GM12864 (cell line): ENCODE measurements at regions not wholly inside any gene's neighbourhood (a gene's known extent, or its start where the extent isn't known, plus 50 kb on each side); places are given as distances from the start of the nearest gene placed in this dataset.

Source experiments
- DNase-seq: peaks from one replicate; pipeline ENCODE4 v3.0.0-alpha.2; 2011; ENCODE audit warnings: low read depth
- H3K4me3 ChIP-seq: 2 replicates; pipeline ENCODE4 v1.5.1; 2011; ENCODE audit warnings: mild to moderate bottlenecking, low read depth, low read length, control low read depth
- TF ChIP-seq, protein P1 (sequence below): IDR thresholded peaks from 2 replicates; pipeline ENCODE4 v1.5.1; 2011; ENCODE audit warnings: low read depth, mild to moderate bottlenecking, moderate library complexity, low read length, control low read depth, inconsistent platforms; ENCODE audit errors: missing control alignments

DNA sequence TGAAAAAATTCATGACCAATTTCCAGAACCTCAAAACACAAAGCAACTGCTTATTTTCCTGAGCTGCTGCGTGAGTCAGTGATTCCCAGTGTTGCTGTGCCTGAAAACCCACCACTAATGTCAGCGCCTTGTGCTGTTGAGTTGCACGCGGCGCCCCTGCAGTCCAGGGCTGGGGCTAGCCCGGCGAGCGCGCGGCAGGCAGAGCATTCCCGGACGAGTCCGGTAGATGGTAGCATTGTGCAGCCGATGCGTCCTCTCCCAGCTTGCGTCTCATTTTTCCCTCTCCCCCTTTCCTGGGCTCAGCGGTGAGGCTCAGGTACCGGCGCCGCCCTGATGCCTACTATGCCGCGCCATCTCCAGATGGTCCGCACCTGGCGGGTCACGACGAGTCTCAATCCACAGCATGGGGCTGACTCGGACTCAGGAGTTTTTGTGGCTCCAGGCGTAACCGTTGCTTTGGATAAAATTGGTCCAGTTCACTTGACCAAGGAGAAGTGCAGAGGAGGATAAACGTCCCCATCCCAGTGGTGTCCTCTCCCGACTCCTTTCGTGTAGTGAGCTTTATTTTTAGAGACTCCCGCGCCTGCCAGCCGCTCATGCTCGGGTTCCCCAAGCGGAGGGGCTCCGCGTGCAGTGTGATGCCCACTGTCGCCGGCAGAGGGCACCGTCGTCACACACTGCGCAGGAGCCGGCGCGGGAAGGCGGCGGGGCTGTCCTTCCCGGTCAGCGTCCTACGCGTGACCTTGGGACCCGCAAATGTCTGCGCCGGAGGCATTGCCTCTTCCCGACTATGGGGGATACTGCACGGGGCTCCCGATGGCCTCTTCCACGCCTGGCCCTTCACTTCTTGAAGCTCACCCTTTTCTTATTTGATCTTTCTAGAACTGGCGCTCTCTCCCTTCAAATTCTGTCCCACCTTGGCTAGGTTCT is 53.6 kb upstream of the IGFBP7 start:
- no peak for DNase-seq
- TF ChIP-seq, protein P1, sequence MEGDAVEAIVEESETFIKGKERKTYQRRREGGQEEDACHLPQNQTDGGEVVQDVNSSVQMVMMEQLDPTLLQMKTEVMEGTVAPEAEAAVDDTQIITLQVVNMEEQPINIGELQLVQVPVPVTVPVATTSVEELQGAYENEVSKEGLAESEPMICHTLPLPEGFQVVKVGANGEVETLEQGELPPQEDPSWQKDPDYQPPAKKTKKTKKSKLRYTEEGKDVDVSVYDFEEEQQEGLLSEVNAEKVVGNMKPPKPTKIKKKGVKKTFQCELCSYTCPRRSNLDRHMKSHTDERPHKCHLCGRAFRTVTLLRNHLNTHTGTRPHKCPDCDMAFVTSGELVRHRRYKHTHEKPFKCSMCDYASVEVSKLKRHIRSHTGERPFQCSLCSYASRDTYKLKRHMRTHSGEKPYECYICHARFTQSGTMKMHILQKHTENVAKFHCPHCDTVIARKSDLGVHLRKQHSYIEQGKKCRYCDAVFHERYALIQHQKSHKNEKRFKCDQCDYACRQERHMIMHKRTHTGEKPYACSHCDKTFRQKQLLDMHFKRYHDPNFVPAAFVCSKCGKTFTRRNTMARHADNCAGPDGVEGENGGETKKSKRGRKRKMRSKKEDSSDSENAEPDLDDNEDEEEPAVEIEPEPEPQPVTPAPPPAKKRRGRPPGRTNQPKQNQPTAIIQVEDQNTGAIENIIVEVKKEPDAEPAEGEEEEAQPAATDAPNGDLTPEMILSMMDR, result peak; percentile 92
- H3K4me3 ChIP-seq, result peak overlapping the region; percentile 52

- H3K4me3 ChIP-seq, result no peak overlapping the region
- DNase-seq, result no peak
- TF ChIP-seq, protein P1, result no peak
These were observed 52.4 kb upstream of the IGFBP7 start for GRCh38 chr4:57162499-57163019.
